IMR-90 (cell line): ENCODE measurements at regions not wholly inside any gene's neighbourhood (a gene's known extent, or its start where the extent isn't known, plus 50 kb on each side); places are given as distances from the start of the nearest gene placed in this dataset.

Experiments
- ATAC-seq: fragments of 200-7000 bp; cut with Tn5 transposase; 2 replicates; pipeline ENCODE4 v1.9.1; 2020; ENCODE audit warnings: low read depth, mild to moderate bottlenecking, moderate library complexity
- BruUV-seq: library from RNA; stranded (reverse); fragments of 400-500 nt; replicated peaks from 2 replicates; lab custom pipeline; 2021; lab: Mats Ljungman, UMichigan
- CTCF ChIA-PET: fragments of 300-600 bp; formaldehyde crosslinking; extraction: SDS; loops from one replicate; lab custom pipeline; 2021; ENCODE audit warnings: antibody characterized with exemption; lab: Yijun Ruan, JAX
- POLR2A ChIA-PET: fragments of 300-600 bp; sonication (Branson Sonifier 250); formaldehyde crosslinking; loops from one replicate; lab custom pipeline; 2022; ENCODE audit warnings: antibody characterized with exemption; ENCODE audit not compliant: unreplicated experiment; lab: Charles Lee
- DNase-seq: peaks from one replicate; pipeline ENCODE4 v3.0.0; 2013
- H2AFZ ChIP-seq: replicated peaks from 2 replicates; pipeline ENCODE3; 2013; ENCODE audit warnings: low read length, mild to moderate bottlenecking; ENCODE audit not compliant: poor library complexity
- H2AK5ac ChIP-seq: 2 replicates; pipeline ENCODE4 v1.6.1; 2013; ENCODE audit warnings: low read depth, low read length, inconsistent platforms
- H2AK9ac ChIP-seq: replicated peaks from 2 replicates; pipeline ENCODE3; 2013; ENCODE audit warnings: mild to moderate bottlenecking, low read depth, low read length, moderate library complexity; ENCODE audit not compliant: poor library complexity
- H2BK120ac ChIP-seq: 2 replicates; pipeline ENCODE4 v1.6.1; 2013; ENCODE audit warnings: low read depth, low read length, inconsistent platforms
- H2BK15ac ChIP-seq: 3 replicates; pipeline ENCODE4 v1.6.1; 2013; ENCODE audit warnings: low read depth, low read length, inconsistent platforms
- H2BK20ac ChIP-seq: 2 replicates; pipeline ENCODE4 v1.6.1; 2013; ENCODE audit warnings: low read depth, mild to moderate bottlenecking, inconsistent platforms, low read length, moderate library complexity
- H2BK5ac ChIP-seq: 2 replicates; pipeline ENCODE4 v1.6.1; 2013; ENCODE audit warnings: mild to moderate bottlenecking, low read depth, low read length, inconsistent platforms; ENCODE audit not compliant: poor library complexity, severe bottlenecking
- H3K14ac ChIP-seq: replicated peaks from 2 replicates; pipeline ENCODE4 v1.6.1; 2013; ENCODE audit warnings: low read depth, low read length, inconsistent platforms
- H3K18ac ChIP-seq: 2 replicates; pipeline ENCODE4 v1.6.1; 2013; ENCODE audit warnings: low read depth, low read length, control low read depth
- H3K23ac ChIP-seq: 2 replicates; pipeline ENCODE4 v1.6.1; 2013; ENCODE audit warnings: low read depth, low read length, inconsistent platforms
- H3K27ac ChIP-seq: 2 replicates; pipeline ENCODE4 v1.5.1; 2013; ENCODE audit warnings: mild to moderate bottlenecking, control low read depth, low read length; ENCODE audit not compliant: insufficient read depth
- H3K27me3 ChIP-seq: 2 replicates; pipeline ENCODE4 v1.6.1; 2013; ENCODE audit warnings: low read length; ENCODE audit not compliant: control insufficient read depth, insufficient read depth
- H3K36me3 ChIP-seq: 2 replicates; pipeline ENCODE4 v1.6.1; 2013; ENCODE audit warnings: low read length, mixed read lengths; ENCODE audit not compliant: control insufficient read depth, insufficient read depth
- H3K4ac ChIP-seq: 2 replicates; pipeline ENCODE4 v1.6.1; 2013; ENCODE audit warnings: low read depth, low read length, inconsistent platforms
- H3K4me1 ChIP-seq: 2 replicates; pipeline ENCODE4 v1.6.1; 2013; ENCODE audit warnings: low read length, mixed read lengths; ENCODE audit not compliant: control insufficient read depth, insufficient read depth
- H3K4me2 ChIP-seq: 2 replicates; pipeline ENCODE4 v1.6.1; 2013; ENCODE audit warnings: low read depth, mild to moderate bottlenecking, control low read depth, low read length, moderate library complexity
- H3K4me3 ChIP-seq: 2 replicates; pipeline ENCODE4 v1.5.1; 2013; ENCODE audit warnings: low read depth, mild to moderate bottlenecking, control low read depth, low read length, moderate library complexity; ENCODE audit not compliant: insufficient read depth
- H3K56ac ChIP-seq: 2 replicates; pipeline ENCODE4 v1.6.1; 2013; ENCODE audit warnings: low read length, inconsistent platforms; ENCODE audit not compliant: insufficient read depth; ENCODE audit errors: extremely low read depth
- H3K79me1 ChIP-seq, 2 experiments: 2 replicates each; pipeline ENCODE4 v1.6.1; 2013; ENCODE audit warnings: low read length in 2 of 2, inconsistent platforms in 1 of 2, low read depth in 1 of 2
- H3K9ac ChIP-seq: 2 replicates; pipeline ENCODE4 v1.6.1; 2013; ENCODE audit warnings: low read depth, low read length, control low read depth
- H3K9me1 ChIP-seq: 2 replicates; pipeline ENCODE4 v1.6.1; 2013; ENCODE audit warnings: low read length, inconsistent platforms; ENCODE audit not compliant: insufficient read depth
- H3K9me3 ChIP-seq: 2 replicates; pipeline ENCODE4 v1.6.1; 2013; ENCODE audit warnings: low read length; ENCODE audit not compliant: control insufficient read depth, insufficient read depth
- H4K20me1 ChIP-seq: 2 replicates; pipeline ENCODE4 v1.6.1; 2013; ENCODE audit warnings: low read length, inconsistent platforms; ENCODE audit not compliant: insufficient read depth
- H4K5ac ChIP-seq: 2 replicates; pipeline ENCODE4 v1.6.1; 2013; ENCODE audit warnings: mild to moderate bottlenecking, low read depth, low read length, control low read depth
- H4K8ac ChIP-seq, 2 experiments: 2 replicates each; pipeline ENCODE4 v1.6.1; 2013; ENCODE audit warnings: low read depth in 2 of 2, low read length in 2 of 2, control low read depth in 1 of 2, inconsistent platforms in 1 of 2
- H4K91ac ChIP-seq: 2 replicates; pipeline ENCODE4 v1.6.1; 2013; ENCODE audit warnings: low read depth, low read length, inconsistent platforms; ENCODE audit not compliant: insufficient read depth
- MAZ ChIP-seq: IDR thresholded peaks from 2 replicates; pipeline ENCODE4 v1.6.1; 2012; ENCODE audit warnings: low read depth, mild to moderate bottlenecking, low read length, improper control_type of control experiment, moderate library complexity, borderline replicate concordance
- SMC3 ChIP-seq: fragments of 150-350 bp; IDR thresholded peaks from 2 replicates; pipeline ENCODE4 v1.6.1; 2016; ENCODE audit warnings: low read depth, mild to moderate bottlenecking, antibody characterized with exemption, low read length, moderate library complexity
- WGBS, 2 experiments: methylation state at CpG; one replicate each; pipeline versions ENCODE4 v1.1.5 to v1.1.7; 2013; ENCODE audit warnings: missing lambda C conversion rate in 2 of 2; ENCODE audit not compliant: insufficient read length in 1 of 2; ENCODE audit errors: extremely low coverage in 2 of 2; 5-methylcytosine and 5-hydroxymethylcytosine counted together
- dilution Hi-C: fragments of 300-500 bp; cut with HindIII; formaldehyde crosslinking; loops from one replicate; pipeline ENCODE4 v1.14.3; 2018; ENCODE audit warnings: low sequenced_read_pairs; ENCODE audit not compliant: unreplicated experiment
- in situ Hi-C: fragments of 300-500 bp; cut with MboI; formaldehyde crosslinking; loops from 3 replicates; pipeline ENCODE4 v1.14.3; 2019; ENCODE audit warnings: low sequenced_read_pairs, inconsistent platforms, mixed read lengths
- intact Hi-C: fragments of 100-400 bp; cut with micrococcal nuclease; formaldehyde crosslinking; loops from 2 replicates; pipeline ENCODE4 v1.10.0; 2022

- no peak for DNase-seq
- no peaks in the 10 kb centered on the region for H4K20me1 ChIP-seq
- H3K79me1 ChIP-seq: no peaks in the 10 kb centered on the region
- no peak overlapping the region for H4K91ac ChIP-seq
- H2BK20ac ChIP-seq: no peak overlapping the region
- H4K8ac ChIP-seq: no peak overlapping the region
- CTCF ChIA-PET: no interaction called here
- H3K14ac ChIP-seq: no peak overlapping the region
- H3K23ac ChIP-seq: no peak overlapping the region
- H3K18ac ChIP-seq: no peak overlapping the region
- no peak overlapping the region for H3K4ac ChIP-seq
- H3K4me2 ChIP-seq: no peak overlapping the region
- intact Hi-C loops: no loop called here
- H3K36me3 ChIP-seq: no peaks in the 10 kb centered on the region
- H4K5ac ChIP-seq: no peak overlapping the region
- no peaks in the 10 kb centered on the region for H3K4me1 ChIP-seq
- ATAC-seq: no peak
- H2BK15ac ChIP-seq: no peak overlapping the region
- no peak overlapping the region for H3K9ac ChIP-seq
- no TSS peak for BruUV-seq
- no peak overlapping the region for H2BK5ac ChIP-seq
- H3K9me3 ChIP-seq: peaks cover 3% of the 10 kb centered on the region; the same call in 1 of the 2 replicates
- H3K9me1 ChIP-seq: no peaks in the 10 kb centered on the region
- POLR2A ChIA-PET: no interaction called here
- no peak overlapping the region for H3K56ac ChIP-seq
- no peak overlapping the region for H2AK9ac ChIP-seq
- TF ChIP-seq SMC3 (no peak), MAZ (no peak)
- dilution Hi-C loops: no loop called here
- H2AK5ac ChIP-seq: no peak overlapping the region
- H3K4me3 ChIP-seq: no peak overlapping the region
- in situ Hi-C loops: no loop called here
- no peak overlapping the region for H2BK120ac ChIP-seq
- no peak overlapping the region for H2AFZ ChIP-seq
- no peaks in the 10 kb centered on the region for H3K27me3 ChIP-seq
- H3K27ac ChIP-seq: no peak overlapping the region
- WGBS, 2 experiments: no CpG with 5 or more reads among the region's 1 CpG
These were observed 753.2 kb downstream of the ADCYAP1 start for GRCh38 chr18:1657876-1658275.
